ENCODE measurements at regions not wholly inside any gene's neighbourhood (a gene's known extent, or its start where the extent isn't known, plus 50 kb on each side); places are given as distances from the start of the nearest gene placed in this dataset.

DNA sequence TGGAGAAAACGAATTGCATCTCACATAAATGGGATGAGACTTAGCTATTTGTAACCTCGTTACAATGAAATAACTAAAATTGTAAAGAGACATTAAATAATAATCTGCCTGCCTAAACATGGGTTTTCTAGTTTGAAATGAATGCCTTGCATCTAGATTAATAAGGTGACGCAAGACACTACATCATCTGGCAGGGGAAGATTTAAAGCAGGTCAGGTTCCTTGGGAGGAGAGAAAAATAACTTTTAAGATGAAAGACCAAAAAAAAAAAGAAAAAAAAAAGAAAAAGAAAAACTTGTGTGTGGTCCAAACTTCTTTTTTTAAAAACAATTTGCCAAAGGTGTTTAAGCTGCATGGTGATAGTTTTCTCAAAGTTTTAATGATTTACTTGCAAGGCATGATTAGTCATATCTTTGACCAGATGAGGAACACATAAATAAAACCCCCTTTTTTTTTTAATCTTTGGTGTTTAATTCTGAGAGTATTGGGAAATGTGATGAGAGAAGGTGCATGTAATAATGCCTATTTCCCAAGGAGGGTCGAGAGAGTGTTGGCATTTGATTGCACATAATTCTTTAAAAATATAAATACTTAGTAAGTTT is 122.9 kb upstream of the ADAMTSL1 start:
- no peak for DNase-seq (ENCODE audit: low spot score)

GRCh38 chr9:18352711-18353110 is 121.2 kb upstream of the ADAMTSL1 start:
- no peak for DNase-seq (ENCODE audit: low spot score)

GRCh38 chr9:18353473-18353872 is 120.5 kb upstream of the ADAMTSL1 start:
- DNase-seq (ENCODE audit: low spot score): no peak

- no peak for DNase-seq (ENCODE audit: low spot score)
These were observed 116.6 kb upstream of the ADAMTSL1 start for GRCh38 chr9:18357321-18357720.

DNA sequence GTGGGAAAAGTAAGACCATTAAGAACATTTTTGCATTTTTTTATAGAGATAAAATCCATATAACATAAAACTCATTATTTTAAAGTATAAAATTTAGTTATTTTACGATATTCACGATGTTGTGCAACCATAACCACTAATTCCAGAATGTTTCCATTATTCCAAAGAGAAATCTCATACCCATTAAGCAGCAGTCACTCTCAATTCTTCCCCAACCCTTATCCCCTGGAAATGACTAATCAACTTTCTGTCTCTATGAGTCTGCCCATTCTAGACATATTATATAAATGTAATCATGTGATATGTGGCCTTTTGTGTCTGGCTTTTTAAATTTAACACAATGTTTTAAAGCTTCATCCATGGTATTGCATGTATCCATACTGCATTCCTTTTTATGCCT is 115.6 kb upstream of the ADAMTSL1 start:
- DNase-seq (ENCODE audit: low spot score): no peak

GRCh38 chr9:18359335-18359734 is 114.6 kb upstream of the ADAMTSL1 start:
- DNase-seq (ENCODE audit: low spot score): no peak

DNA sequence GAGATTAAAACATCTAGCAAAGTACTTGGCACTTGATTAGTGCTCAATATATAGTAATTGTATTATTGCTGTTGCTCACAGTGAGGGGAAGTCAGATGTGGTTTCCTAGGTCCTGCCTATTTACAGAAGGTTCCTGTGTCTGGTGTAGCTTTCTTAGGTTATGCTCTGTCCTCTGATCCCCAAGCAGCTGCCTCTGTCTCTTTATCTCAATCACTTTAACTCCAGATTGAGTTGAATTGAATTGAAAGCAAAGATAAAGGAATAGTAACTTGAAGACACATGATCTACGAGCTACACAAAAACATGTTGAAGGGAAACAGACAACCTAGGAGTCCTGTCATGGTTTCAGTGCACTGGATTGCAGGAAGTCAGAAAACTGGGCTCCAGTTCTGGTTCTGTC is 113.9 kb upstream of the ADAMTSL1 start:
- no peak for DNase-seq (ENCODE audit: low spot score)

GRCh38 chr9:18361646-18362045 is 112.3 kb upstream of the ADAMTSL1 start:
- no peak for DNase-seq (ENCODE audit: low spot score)

DNA sequence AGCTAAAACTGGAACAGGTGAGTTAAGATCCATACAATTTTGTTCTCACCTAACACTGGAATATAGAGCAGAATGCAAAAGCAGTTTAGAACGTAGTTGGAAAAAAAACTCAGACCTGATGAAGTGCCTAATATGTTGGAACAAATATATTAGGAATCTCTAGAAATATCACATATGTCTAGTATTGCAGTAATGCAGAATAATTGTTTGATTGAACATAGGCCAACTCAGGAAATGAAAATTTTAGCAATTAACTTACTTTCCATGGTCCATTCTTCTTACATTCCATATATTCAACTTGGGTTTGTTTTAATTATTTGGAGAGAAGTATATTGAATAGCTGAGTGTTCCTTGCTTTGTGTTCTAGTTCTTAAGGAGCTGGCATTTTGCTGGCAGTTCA is 111.8 kb upstream of the ADAMTSL1 start:
- no peak for DNase-seq (ENCODE audit: low spot score)

DNA sequence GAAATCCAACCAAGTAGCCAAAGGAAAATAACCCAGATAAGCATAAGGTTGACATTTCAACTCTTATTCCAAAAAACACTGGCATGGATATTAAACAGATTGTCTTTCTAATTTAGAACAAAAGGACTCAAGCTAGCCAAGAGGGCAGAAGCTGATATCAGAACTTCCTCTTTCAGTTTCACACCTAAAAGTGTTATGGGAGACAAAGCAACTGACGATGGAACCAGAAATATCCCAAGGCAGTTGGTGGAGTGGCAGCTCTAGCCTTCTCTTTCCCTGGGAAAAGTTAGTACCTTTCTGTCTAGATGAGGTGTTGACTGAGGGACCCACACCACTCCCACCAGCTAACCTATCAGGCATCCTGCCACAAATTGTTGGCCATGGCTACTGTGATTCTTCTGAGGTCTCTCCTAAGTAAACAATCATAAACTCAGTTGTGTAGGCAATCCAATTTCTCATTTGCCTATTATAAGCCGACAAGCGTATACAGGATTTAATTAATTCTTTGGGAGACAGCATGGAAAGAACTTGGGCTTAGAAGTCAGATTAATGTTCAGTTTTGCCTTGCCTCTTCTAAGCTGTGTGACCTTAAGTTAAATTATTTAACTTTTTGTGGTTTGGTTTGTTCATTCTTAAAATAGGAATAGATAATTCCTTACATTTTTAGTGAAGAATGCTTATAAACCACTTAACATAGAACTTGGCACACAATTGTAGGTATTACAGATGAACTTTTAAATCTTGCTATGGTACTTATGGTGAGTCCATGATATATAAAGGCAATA is 110.9 kb upstream of the ADAMTSL1 start:
- no peak for DNase-seq (ENCODE audit: low spot score)

GRCh38 chr9:18365651-18366050 is 108.3 kb upstream of the ADAMTSL1 start:
- DNase-seq (ENCODE audit: low spot score): no peak

- DNase-seq (ENCODE audit: low spot score): no peak
These were observed 107.8 kb upstream of the ADAMTSL1 start for GRCh38 chr9:18366184-18366583.

DNA sequence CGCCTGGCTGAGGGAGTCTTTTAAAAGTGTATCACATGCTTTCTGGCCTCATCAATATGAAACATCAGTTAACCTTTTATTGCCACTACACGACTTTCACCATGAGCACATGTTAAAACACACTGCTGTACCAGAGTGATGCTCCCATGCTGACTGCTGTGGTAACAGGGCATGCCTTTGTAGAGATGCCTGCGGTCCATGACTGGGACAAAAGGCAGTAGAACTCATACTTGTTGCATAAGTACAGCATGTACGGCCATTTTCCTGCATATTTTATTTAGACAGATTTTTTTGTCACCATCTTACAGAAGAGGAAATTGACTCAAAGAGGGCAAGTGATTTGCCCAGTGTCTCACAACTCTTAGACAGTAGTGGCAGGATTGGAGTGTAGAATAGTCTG is 105.7 kb upstream of the ADAMTSL1 start:
- no peak for DNase-seq (ENCODE audit: low spot score)

DNA sequence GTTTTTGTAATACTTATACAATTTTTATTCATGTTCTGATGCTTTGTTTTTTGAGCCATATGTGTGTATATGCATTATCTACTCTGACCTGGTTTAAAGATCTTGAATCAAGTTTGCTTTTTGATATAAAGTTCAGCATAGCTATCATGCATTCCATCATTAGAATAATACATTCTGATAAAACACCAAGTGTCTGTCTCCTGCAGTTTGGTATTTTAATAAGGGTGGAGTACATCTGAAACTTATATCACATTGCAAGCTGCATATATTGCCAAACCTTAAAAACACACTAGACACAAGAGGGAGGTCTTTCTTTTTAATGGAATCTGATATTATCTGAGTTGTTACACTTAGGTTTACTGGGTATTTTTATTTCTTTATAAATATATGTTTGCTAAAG is 102.8 kb upstream of the ADAMTSL1 start:
- no peak for DNase-seq (ENCODE audit: low spot score)

DNA sequence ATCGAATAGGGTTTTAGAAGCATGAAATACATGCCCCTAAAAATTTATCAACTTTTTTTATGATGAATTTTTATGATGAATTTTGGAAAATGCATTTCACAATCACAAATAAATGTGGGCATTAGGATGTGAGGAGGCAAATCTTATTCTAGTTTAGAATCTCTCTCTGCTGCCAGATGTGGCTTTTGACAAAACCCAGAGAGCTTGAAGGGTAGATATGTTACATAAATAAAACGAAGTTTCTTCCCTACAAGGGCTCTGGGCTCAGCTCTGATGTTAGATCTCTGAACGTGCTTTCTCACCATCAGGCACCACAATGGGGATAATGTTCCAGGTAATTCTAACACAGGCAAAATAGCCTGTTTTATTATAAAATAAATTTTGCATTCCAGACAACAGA is 102.3 kb upstream of the ADAMTSL1 start:
- no peak for DNase-seq (ENCODE audit: low spot score)

GRCh38 chr9:18379073-18379811 is 94.7 kb upstream of the ADAMTSL1 start:
- DNase-seq (ENCODE audit: low spot score): no peak

DNA sequence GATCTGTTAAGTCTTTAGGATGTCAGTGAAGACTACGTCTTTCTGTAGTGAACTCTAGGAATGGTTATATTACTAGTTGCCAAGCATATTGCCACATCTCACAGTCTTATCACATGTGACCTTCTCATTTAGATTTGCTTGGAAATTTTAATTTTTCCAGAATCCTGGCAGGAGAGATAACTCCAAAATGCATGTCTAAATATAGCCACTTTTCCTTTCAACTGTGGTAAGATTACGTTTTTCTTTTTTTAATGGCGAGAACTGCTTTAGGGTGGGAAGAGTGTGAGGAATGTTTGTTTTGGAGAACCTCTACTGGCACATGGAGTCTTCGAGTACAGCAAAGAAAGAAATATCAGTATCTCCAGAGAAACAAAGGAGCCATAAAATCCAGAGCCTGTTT is 91.7 kb upstream of the ADAMTSL1 start:
- DNase-seq (ENCODE audit: low spot score): no peak

DNA sequence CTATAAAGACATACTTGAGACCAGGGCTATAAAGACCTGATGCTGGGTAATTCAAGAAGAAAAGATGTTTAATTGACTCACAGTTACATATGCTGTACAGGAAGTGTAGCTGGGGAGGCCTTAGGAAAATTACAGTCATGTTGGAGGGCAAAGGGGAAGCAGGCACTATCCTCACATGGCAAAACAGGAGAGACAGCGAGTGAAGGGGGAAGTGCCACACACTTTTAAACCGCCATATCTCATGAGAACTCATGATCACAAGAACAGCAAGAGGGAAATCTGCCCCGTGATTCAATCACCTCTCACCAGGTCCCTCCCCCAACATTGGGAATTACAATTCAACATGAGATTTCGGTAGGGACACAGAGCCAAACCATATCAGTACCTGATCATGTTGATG is 89.9 kb upstream of the ADAMTSL1 start:
- no peak for DNase-seq (ENCODE audit: low spot score)

- DNase-seq (ENCODE audit: low spot score): no peak
These were observed 88.1 kb upstream of the ADAMTSL1 start for GRCh38 chr9:18385696-18386490.

GRCh38 chr9:18390393-18390792 is 83.6 kb upstream of the ADAMTSL1 start:
- DNase-seq (ENCODE audit: low spot score): no peak

DNA sequence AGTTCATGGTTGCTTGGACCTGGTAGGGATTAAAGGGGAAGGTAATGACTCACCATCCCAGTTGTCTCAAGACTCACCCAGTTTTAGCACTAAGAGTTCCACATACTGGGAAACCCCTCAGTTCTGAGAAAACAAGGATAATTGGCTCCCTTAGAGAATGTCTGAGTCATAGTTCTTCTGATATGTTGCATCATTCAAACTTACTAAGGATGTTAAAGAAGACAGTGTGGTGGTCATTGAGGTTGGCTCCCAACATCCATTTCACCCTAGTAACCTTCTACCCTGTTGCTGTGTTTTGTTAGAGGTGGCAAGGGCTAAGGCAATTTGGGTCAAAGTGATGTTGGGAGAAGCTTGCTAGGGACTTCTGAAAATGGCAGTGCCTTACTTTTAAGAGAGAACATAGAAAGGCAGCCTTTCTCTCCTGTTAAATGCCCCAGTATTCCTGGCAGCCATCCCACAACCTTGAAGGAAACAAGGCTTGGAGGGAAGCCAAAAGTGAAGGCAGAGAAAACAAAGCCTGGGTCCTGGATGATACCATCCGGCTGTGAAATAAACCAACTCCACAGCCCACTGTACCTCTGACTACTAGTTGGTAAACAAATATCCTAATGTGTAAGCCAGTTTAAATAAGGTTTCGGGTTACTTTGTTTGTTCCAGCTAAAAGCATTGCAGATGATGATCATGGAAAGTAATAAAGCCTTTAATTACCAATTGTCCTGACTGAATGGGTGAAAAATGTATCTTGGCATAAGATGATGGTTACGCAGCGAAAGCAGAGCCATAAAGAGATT is 80.4 kb upstream of the ADAMTSL1 start:
- peak; percentile 73 for DNase-seq (ENCODE audit: low spot score)
